ENCODE measurements at regions not wholly inside any gene's neighbourhood (a gene's known extent, or its start where the extent isn't known, plus 50 kb on each side); places are given as distances from the start of the nearest gene placed in this dataset.
A peak's percentile ranks its signal among the peaks of the same experiment; 100 is the strongest.

DNA sequence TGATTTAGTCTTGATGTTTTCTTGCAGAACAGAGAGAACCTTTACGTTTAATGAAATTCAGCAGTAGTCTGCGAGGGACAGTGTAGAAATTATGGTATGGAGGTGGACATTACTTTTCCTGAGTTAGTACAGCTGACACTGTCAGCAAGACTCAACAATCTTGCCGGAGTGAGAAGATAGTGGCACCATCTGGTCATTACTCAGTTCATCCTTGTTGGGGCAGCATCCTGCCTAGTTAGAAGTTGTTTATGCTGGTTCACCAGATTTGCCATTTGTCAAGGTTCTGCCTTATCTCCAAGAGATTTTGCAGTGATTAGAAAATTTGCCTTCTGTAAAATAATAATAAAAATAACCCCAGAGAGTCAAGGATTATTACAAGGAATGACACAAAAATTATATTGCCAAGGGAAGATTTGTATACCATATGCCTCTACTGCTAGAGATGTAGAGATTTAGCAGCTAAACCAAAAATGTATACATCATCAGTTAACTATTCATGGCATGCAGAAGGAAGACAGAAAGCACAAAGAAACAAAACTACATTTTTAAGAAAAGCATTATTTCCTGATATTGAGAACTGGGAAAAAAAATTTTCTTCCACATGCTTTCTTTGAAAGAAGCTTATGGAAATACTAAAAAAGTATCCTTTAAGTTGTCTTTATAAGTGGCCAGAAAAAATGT is 1967.4 kb downstream of the NCAM2 start:
- DNase-seq = no peak

DNA sequence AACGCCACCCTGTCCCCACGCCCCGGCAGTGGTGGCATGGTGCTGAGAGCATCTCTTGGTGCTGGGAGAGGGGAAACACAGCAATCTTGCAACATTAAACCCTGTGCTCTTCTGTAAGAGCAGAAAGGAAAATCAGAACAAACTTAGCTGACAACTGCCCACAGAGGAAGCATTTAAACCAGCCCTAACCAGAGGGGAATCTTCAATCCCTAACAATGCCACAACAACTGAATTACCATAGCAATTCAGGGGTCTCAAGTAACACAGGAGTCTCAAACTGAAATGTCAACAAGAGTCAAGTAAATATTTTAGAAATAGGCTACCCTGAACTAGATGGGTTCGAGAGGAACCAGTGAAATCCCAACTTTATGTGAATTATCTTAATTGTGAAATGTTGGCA is 1983.6 kb downstream of the NCAM2 start:
- DNase-seq = no peak

DNA sequence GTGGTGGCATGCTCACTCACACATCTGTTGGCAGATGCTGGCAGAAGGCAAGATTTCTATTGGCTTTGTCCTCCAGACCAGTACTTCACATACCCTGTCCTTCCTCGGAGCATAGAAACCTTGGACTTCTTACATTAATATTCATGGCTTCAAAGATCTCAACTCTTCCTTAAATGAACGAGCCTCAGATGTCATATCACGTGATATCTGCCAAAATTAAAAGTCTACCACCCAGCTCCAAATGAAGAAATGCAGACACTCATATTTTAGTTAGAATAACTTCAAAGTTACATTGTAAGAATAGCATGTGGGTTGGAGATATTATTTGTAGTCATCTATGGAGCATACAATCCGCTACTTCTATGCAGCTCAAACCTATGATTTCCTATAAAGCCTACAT is 1994.9 kb downstream of the NCAM2 start:
- DNase-seq = no peak

DNA sequence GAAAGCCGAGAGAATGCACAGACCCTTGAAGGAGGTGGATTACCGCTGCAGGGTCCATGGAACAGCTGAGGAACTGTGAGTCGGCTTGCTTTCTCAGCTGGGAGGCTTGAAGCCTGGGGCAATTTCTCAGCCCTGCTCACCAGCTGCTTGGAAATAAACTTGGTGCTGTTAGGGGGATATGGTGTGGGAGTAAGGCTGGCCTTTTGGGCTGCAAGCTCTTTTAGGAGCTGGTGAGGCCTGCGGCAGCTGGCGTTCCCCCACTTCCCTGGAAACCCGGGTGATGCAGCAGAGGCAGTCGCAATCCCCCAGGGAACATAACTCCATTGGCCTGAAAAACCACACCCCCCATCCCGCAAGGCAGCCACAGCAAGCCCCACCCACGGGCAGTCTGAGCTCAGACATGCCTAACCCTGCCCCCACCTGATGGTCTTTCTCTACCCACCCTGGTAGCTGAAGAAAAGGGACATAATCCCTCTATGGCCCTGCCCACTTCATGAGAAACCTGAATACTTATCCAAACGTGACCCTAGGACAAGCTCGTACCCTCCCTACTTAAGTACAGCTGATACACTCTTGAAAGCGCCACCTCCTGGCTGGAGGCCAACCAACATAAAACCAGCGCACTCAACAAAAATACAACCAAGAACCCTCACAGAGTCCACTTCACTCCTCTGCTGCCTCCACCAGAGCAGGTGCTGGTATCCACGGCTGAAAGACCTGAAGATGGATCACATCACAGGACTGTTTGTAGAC is 1995.8 kb downstream of the NCAM2 start:
- no peak for DNase-seq

DNA sequence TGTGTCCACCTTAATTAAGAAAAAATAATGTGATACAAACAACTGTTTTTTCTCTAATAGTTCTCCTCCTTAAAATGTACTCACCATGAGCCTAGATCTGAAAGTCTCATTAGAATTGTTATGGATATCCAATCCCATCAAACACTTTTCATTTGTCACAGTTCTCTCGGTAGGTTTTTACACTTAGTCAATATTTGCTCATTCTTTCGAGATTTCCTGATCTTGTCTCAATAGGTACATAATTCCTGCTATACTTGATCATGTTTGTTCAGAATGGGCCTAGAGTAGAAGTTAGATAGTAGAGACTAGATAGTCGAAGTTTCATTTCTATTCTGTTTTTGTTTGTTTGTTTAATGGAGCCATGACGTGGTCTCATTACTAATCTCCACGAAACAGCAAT is 2005.7 kb downstream of the NCAM2 start:
- no peak for DNase-seq

- DNase-seq = no peak
Measured at GRCh38 chr21:23008601-23009202, 2010.5 kb downstream of the NCAM2 start.

DNA sequence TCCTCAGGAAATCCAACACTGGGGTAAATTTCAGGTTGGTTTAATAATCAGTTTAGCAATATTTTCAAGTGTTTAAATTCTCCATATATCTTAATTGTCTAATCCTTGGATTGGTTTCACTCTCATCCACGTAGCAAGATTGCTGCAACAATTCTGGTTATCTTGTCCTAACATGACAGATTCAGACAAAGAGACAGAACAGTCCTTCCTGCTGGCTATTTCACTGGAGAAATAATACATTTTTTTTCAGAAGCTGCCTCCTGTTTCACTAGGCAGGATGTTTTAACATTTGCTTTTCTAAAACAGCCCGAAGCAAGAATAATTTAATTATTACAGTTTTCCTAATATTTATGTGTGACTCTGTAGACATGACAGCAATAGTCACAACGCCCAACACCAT is 2011.2 kb downstream of the NCAM2 start:
- DNase-seq = no peak

GRCh38 chr21:23014021-23014420 is 2015.8 kb downstream of the NCAM2 start:
- no peak for DNase-seq

DNA sequence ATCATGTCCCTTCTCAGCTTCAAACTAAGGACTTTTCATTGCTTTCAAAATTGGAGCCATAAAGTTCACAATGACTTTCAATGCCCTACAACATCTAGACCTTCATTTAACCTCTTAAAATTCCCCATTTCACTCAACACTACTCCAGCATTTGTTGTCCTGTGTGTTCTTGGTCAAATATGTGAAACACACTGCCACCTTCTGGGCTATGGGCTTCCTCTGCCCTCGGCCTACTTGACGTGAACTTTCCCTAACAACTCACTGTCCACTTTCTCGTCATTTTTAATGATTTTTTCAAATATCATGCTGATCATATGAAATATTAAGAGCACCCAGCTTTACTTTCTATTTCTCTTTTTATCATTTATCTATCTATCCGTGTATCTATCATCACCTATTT is 2018.4 kb downstream of the NCAM2 start:
- DNase-seq = peak in 1 of 2 donors; percentile 9

DNA sequence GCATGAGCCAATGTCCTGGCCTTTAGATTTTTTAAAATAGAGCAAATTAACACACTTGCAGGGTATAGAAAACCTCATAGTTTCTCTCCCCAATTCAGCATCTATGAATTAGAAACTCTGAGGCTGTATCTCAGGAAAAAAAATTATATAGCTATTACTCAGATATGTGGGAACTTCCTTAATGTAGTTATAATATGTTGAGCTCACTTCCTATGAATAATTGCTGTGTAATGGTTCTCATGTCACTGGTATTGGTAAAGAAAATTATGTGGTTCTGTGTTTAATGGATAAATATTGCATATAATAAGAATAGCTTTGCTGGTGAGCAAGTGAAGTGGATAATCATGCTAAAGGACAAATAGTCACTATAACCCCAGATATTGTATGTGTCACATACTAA is 2019.8 kb downstream of the NCAM2 start:
- DNase-seq = no peak

- no peak for DNase-seq
Measured at GRCh38 chr21:23020969-23021368, 2022.8 kb downstream of the NCAM2 start.

DNA sequence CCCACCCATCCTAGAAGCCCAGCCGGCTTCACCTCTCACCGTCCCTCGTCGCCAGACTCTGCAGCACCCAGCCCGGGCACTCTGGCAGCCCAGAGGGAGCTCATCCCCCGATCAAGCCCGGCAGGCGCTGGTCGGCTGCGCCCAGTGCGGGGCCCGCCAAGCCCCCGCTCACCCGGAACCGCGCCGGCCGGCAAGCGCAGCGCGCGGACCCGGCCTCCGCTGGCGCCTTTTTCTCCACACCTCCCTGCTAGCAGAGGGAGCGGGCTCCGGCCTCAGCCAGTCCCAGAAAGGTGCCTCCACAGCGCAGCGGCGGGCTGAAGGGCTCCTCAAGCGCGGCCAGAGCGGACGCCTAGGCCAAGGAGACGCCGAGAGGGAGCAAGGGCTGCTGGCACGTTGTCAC is 2023.3 kb downstream of the NCAM2 start:
- DNase-seq = no peak

GRCh38 chr21:23026878-23027277 is 2028.7 kb downstream of the NCAM2 start:
- DNase-seq = no peak

DNA sequence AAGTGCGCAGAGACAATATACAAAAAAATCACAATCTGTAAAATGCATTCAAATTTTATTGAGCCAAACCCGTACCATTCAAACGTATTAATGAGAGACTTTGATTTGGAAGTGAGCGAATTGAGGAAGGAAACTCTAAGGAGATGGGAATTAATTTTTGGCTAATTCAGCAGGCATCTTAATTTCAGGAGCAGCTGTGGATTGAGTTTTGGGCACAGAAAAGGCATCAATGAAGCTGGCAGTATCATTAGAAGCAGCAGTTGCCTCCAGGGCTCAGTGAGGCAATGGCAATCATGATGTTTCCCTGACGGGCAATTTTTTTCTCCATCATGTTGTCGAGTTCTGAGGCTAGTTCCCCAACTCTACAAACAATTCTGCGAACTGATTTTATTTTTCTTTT is 2041.6 kb downstream of the NCAM2 start:
- no peak for DNase-seq

DNA sequence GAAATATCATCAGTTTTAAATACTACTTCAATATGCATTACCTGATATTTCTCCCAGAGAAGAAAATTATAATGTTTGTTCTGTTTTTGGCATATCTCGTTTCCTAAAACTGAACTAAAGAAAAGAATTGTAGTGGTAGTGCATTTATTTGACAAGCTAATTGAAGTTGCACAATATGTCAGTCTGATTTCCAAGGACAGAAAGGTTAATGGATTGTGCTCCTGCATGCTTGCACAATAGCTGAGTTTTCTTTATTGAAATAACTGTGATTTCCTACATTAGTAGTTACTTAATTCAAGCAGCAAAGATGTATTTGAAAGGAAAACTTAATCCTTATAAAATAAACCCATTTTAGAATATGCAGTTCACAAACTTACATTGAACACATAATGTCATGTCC is 2047.7 kb downstream of the NCAM2 start:
- DNase-seq = no peak

GRCh38 chr21:23067672-23068071 is 2069.5 kb downstream of the NCAM2 start:
- DNase-seq = no peak

GRCh38 chr21:23083242-23083641 is 2085.0 kb downstream of the NCAM2 start:
- DNase-seq = no peak

- no peak for DNase-seq
Measured at GRCh38 chr21:23093259-23093658, 2095.1 kb downstream of the NCAM2 start.

DNA sequence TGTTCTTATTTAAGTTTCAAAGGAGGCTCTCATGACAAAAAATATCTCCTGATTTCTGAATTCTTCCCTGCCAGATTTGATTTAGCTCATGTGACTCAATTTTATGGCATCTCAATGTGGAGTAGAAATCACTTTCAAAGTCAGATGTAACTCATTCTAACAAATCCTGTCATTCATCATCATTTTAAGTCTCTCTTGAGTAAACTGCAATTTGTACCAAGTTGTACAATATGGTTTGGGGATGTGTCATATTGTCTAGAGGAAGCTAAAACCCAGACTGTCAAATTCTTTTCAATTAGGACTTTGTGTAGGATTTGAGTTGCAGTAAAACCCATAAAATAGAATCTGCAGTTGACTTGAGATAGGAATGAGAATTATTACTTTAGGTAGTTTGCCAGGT is 2101.0 kb downstream of the NCAM2 start:
- DNase-seq = no peak

DNA sequence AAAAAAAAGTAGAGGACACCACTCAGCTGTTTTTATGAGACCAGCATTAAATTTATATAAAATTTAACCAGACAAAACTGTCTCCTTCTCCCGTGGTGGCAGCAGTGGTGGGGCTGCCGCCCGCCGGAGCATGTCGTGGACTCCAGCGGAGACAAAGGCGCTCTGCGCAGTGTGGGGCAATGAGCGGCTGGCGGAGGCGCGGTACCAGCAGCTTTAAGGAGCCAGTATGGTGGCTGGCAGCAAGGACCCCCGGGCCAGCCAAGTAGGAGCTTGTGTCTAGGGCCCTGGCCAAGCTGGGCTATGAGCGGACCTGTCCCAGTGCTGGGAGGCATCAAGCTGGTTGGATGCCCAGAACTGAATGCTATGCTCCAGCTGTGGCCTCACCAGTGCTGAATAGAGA is 2102.9 kb downstream of the NCAM2 start:
- DNase-seq = no peak

GRCh38 chr21:23108533-23108932 is 2110.3 kb downstream of the NCAM2 start:
- no peak for DNase-seq

- DNase-seq = no peak
Measured at GRCh38 chr21:23111070-23111600, 2112.9 kb downstream of the NCAM2 start.

DNA sequence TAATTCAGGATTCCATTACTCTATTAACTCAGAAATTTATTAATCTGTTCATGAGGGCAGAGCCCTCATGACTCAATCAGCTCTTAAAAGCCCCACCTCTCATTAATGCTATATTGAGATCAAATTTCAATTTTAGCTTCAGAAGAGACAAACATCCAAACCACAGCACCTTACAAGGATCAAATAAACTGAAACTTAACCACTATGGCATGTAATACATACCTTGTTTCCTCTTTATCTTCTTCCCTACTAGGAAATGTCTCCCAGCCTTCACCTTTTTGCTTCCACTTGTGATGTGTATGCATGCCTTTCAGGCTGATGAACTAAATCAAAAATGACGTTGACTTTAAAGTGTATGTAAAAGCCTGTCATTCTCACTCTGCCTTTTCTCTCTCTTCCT is 2121.3 kb downstream of the NCAM2 start:
- no peak for DNase-seq

DNA sequence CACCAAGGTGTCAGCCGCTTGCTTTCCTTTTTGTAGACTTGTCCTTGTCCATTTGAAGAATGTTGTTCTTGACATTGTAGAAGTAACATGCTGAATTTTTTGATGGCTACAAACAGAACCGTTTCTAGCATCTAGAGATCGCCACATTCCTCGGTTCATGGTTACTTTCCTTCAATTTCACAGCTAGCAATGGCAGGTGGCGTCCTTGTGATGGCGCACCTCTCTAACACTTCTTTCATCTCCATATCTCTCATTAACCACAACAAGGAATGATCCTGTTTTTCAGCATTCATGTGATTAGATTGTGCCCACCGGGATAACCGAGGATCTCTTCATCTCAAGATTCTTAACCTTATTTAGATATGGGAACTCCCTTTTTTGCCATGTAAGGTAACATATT is 2129.8 kb downstream of the NCAM2 start:
- no peak for DNase-seq

Measured in bone marrow (tissue), 2 donors.